RPMI7951 (cell line): ENCODE measurements at regions not wholly inside any gene's neighbourhood (a gene's known extent, or its start where the extent isn't known, plus 50 kb on each side); places are given as distances from the start of the nearest gene placed in this dataset.
"Not testable (repeated sequence)": the region's sequence is repeated elsewhere in the genome, so short reads cannot be mapped to it uniquely, and the experiment has no call there.

Experiments
- DNase-seq: peaks from one replicate; pipeline ENCODE4 v3.0.0-alpha.2; 2012; ENCODE audit warnings: low read depth

GRCh38 chr16:29108625-29109169 lies 123.8 kb downstream of the LAT start:
- not testable (repeated sequence) for DNase-seq

- no peak for DNase-seq
These were observed 122.4 kb downstream of the LAT start for GRCh38 chr16:29107299-29107698.

GRCh38 chr16:29106259-29106908 lies 121.5 kb downstream of the LAT start:
- not testable (repeated sequence) for DNase-seq

- not testable (repeated sequence) for DNase-seq
These were observed 119.7 kb downstream of the LAT start for GRCh38 chr16:29104600-29104999.

GRCh38 chr16:29097965-29098364 lies 113.1 kb downstream of the LAT start:
- DNase-seq: not testable (repeated sequence)

- DNase-seq: not testable (repeated sequence)
These were observed 110.1 kb downstream of the LAT start for GRCh38 chr16:29094729-29095624.

GRCh38 chr16:29094325-29094724 lies 109.5 kb downstream of the LAT start:
- not testable (repeated sequence) for DNase-seq

GRCh38 chr16:29089679-29090078 lies 104.8 kb downstream of the LAT start:
- DNase-seq: not testable (repeated sequence)

GRCh38 chr16:29087673-29088072 lies 102.8 kb downstream of the LAT start:
- DNase-seq: not testable (repeated sequence)

- peak; percentile 3 for DNase-seq
These were observed 97.2 kb downstream of the LAT start for GRCh38 chr16:29081829-29082639.

- DNase-seq: peak; percentile 47
These were observed 89.9 kb downstream of the LAT start for GRCh38 chr16:29074554-29075402.

GRCh38 chr16:29062235-29062634 lies 77.4 kb downstream of the LAT start:
- not testable (repeated sequence) for DNase-seq

- not testable (repeated sequence) for DNase-seq
These were observed 76.6 kb downstream of the LAT start for GRCh38 chr16:29061467-29061921.

GRCh38 chr16:29060022-29060810 lies 75.4 kb downstream of the LAT start:
- not testable (repeated sequence) for DNase-seq

GRCh38 chr16:29059575-29059974 lies 74.7 kb downstream of the LAT start:
- DNase-seq: not testable (repeated sequence)
